GM18867 (cell line): ENCODE measurements at regions not wholly inside any gene's neighbourhood (a gene's known extent, or its start where the extent isn't known, plus 50 kb on each side); places are given as distances from the start of the nearest gene placed in this dataset.

Source experiments
- ATAC-seq: cut with Tn5 transposase; IDR thresholded peaks from one replicate; pipeline ENCODE4 v1.9.1; 2021; ENCODE audit warnings: mild to moderate bottlenecking, moderate library complexity; ENCODE audit not compliant: unreplicated experiment

GRCh38 chr1:5548266-5548665 is 444.0 kb downstream of the NPHP4 start:
- ATAC-seq, result no peak

- no peak for ATAC-seq
Measured at GRCh38 chr1:5543235-5543634, 449.0 kb downstream of the NPHP4 start.

GRCh38 chr1:5532811-5533210 is 459.4 kb downstream of the NPHP4 start:
- ATAC-seq, result no peak

GRCh38 chr1:5526822-5527551 is 465.2 kb downstream of the NPHP4 start:
- ATAC-seq, result no peak

- no peak for ATAC-seq
Measured at GRCh38 chr1:5526385-5526750, 465.9 kb downstream of the NPHP4 start.

GRCh38 chr1:5525597-5526384 is 466.4 kb downstream of the NPHP4 start:
- ATAC-seq, result no peak

GRCh38 chr1:5522531-5523145 is 469.6 kb downstream of the NPHP4 start:
- ATAC-seq, result no peak

- ATAC-seq, result no peak
Measured at GRCh38 chr1:5519366-5520135, 472.7 kb downstream of the NPHP4 start.

GRCh38 chr1:5516756-5517155 is 475.5 kb downstream of the NPHP4 start:
- ATAC-seq, result no peak

GRCh38 chr1:5515501-5515900 is 476.7 kb downstream of the NPHP4 start:
- ATAC-seq, result no peak

- ATAC-seq, result peak; percentile 71
Measured at GRCh38 chr1:5514527-5515183, 477.6 kb downstream of the NPHP4 start.

- no peak for ATAC-seq
Measured at GRCh38 chr1:5513846-5514526, 478.2 kb downstream of the NPHP4 start.

GRCh38 chr1:5513179-5513578 is 479.0 kb downstream of the NPHP4 start:
- ATAC-seq, result no peak

GRCh38 chr1:5511381-5512097 is 480.7 kb downstream of the NPHP4 start:
- ATAC-seq, result no peak

- no peak for ATAC-seq
Measured at GRCh38 chr1:5509664-5510452, 482.4 kb downstream of the NPHP4 start.

- no peak for ATAC-seq
Measured at GRCh38 chr1:5508669-5509330, 483.4 kb downstream of the NPHP4 start.

- ATAC-seq, result no peak
Measured at GRCh38 chr1:5507340-5507739, 484.9 kb downstream of the NPHP4 start.

- ATAC-seq, result no peak
Measured at GRCh38 chr1:5506634-5507033, 485.6 kb downstream of the NPHP4 start.
